SK-N-SH (cell line): ENCODE measurements at regions not wholly inside any gene's neighbourhood (a gene's known extent, or its start where the extent isn't known, plus 50 kb on each side); places are given as distances from the start of the nearest gene placed in this dataset.

ENCODE experiments used
- CTCF ChIA-PET: fragments of 300-600, 350-600 bp; formaldehyde crosslinking; extraction: SDS; loops from one replicate; lab custom pipeline; 2021; lab: Yijun Ruan, JAX
- POLR2A ChIA-PET: fragments of 350-600 bp; sonication (Branson Sonifier 250); formaldehyde crosslinking; extraction: SDS; loops from one replicate; lab custom pipeline; 2020; ENCODE audit warnings: antibody characterized with exemption, inconsistent platforms; lab: Yijun Ruan, JAX
- DNase-seq: peaks from one replicate; pipeline ENCODE4 v3.0.0; 2012
- H2AFZ ChIP-seq: fragments of 200-600 bp; sonication (generic); 2 replicates; pipeline ENCODE4 v1.8.1; 2016; ENCODE audit warnings: antibody characterized with exemption, mild to moderate bottlenecking, low read depth
- H3F3A ChIP-seq: fragments of 200-600 bp; sonication (generic); replicated peaks from 2 replicates; pipeline ENCODE3; 2016; ENCODE audit warnings: antibody characterized with exemption, mild to moderate bottlenecking; ENCODE audit not compliant: insufficient read depth
- H3K27ac ChIP-seq, 2 experiments: fragments of 200-500 bp in 1 of 2; fragments of 200-600 bp in 1 of 2; sonication (Bioruptor generic) in 1 of 2; sonication (generic), shearing (Covaris generic) in 1 of 2; 2 replicates each; pipeline versions ENCODE4 v1.5.1 to v1.6.1; 2014 to 2016; ENCODE audit warnings: low read depth in 2 of 2, inconsistent platforms in 1 of 2, low read length in 1 of 2, mild to moderate bottlenecking in 1 of 2, mixed read lengths in 1 of 2
- H3K27me3 ChIP-seq: fragments of 200-600 bp; sonication (generic), shearing (Covaris generic); 2 replicates; pipeline ENCODE4 v1.6.1; 2016; ENCODE audit warnings: mixed run types; ENCODE audit not compliant: insufficient read depth
- H3K36me3 ChIP-seq, 2 experiments: fragments of 200-500 bp in 1 of 2; fragments of 200-600 bp in 1 of 2; sonication (Bioruptor generic) in 1 of 2; sonication (generic) in 1 of 2; replicated peaks in 1 of 2; 2 replicates each; pipeline versions ENCODE3 to v1.5.1; 2014 to 2016; ENCODE audit warnings: low read length in 1 of 2, mild to moderate bottlenecking in 1 of 2; ENCODE audit not compliant: insufficient read depth in 2 of 2, control insufficient read depth in 1 of 2
- H3K4me1 ChIP-seq, 2 experiments: fragments of 200-500 bp in 1 of 2; fragments of 200-600 bp in 1 of 2; sonication (Bioruptor generic) in 1 of 2; sonication (generic), shearing (Covaris generic) in 1 of 2; 2 replicates each; pipeline versions ENCODE4 v1.5.1 to v1.6.1; 2014 to 2016; ENCODE audit warnings: low read depth in 1 of 2, low read length in 1 of 2, mixed run types in 1 of 2; ENCODE audit not compliant: insufficient read depth in 2 of 2, control insufficient read depth in 1 of 2
- H3K4me2 ChIP-seq: fragments of 200-600 bp; sonication (generic), shearing (Covaris generic); 2 replicates; pipeline ENCODE4 v1.6.1; 2017; ENCODE audit warnings: mixed run types
- H3K4me3 ChIP-seq, 2 experiments: fragments of 200-500 bp in 1 of 2; fragments of 200-600 bp in 1 of 2; sonication (Bioruptor generic) in 1 of 2; sonication (generic), shearing (Covaris generic) in 1 of 2; 2 replicates each; pipeline versions ENCODE4 v1.5.1 to v1.8.1; 2014 to 2016; ENCODE audit warnings: low read depth in 2 of 2, inconsistent platforms in 1 of 2, low read length in 1 of 2, mild to moderate bottlenecking in 1 of 2, mixed read lengths in 1 of 2, moderate library complexity in 1 of 2
- H3K79me2 ChIP-seq: fragments of 200-600 bp; sonication (generic); 2 replicates; pipeline ENCODE4 v1.8.1; 2017; ENCODE audit warnings: mild to moderate bottlenecking; ENCODE audit not compliant: insufficient read depth
- H3K9ac ChIP-seq: fragments of 200-600 bp; sonication (generic); 2 replicates; pipeline ENCODE4 v1.6.1; 2017; ENCODE audit warnings: mixed run types
- H3K9me2 ChIP-seq: fragments of 200-600 bp; sonication (generic); 2 replicates; pipeline ENCODE4 v1.6.1; 2017; ENCODE audit warnings: mixed run types
- H3K9me3 ChIP-seq: fragments of 200-600 bp; sonication (generic); 2 replicates; pipeline ENCODE4 v1.6.1; 2017; ENCODE audit warnings: mixed run types, mild to moderate bottlenecking, moderate library complexity
- H4K20me1 ChIP-seq: fragments of 200-600 bp; sonication (generic); 2 replicates; pipeline ENCODE4 v1.6.1; 2017; ENCODE audit warnings: mild to moderate bottlenecking, mixed run types; ENCODE audit not compliant: insufficient read depth
- CHD2 ChIP-seq: fragments of 150-350 bp; IDR thresholded peaks from 2 replicates; pipeline ENCODE4 v1.6.1; 2018; ENCODE audit warnings: low read length; ENCODE audit not compliant: partially characterized antibody
- ELF1 ChIP-seq: IDR thresholded peaks from 2 replicates; pipeline ENCODE4 v1.4.0; 2012
- EP300 ChIP-seq, 2 experiments: IDR thresholded peaks; 2 replicates each; pipeline versions ENCODE4 v1.4.0 to v1.6.1; 2012; ENCODE audit warnings: borderline replicate concordance in 1 of 2, low read depth in 1 of 2, low read length in 1 of 2
- EZH2phosphoT487 ChIP-seq: fragments of 200-600 bp; sonication (generic); IDR thresholded peaks from 2 replicates; pipeline ENCODE4 v1.6.1; 2017; ENCODE audit warnings: low read depth, mixed run types, mild to moderate bottlenecking, antibody characterized with exemption, moderate library complexity, borderline replicate concordance
- GABPA ChIP-seq: IDR thresholded peaks from 2 replicates; pipeline ENCODE4 v1.4.0; 2012; ENCODE audit warnings: low read depth, mild to moderate bottlenecking
- IRF3 ChIP-seq: fragments of 150-350 bp; IDR thresholded peaks from 2 replicates; pipeline ENCODE4 v1.6.1; 2016; ENCODE audit warnings: mild to moderate bottlenecking, low read depth, low read length
- JUND ChIP-seq: IDR thresholded peaks from 2 replicates; pipeline ENCODE4 v1.4.0; 2012
- MEF2A ChIP-seq: IDR thresholded peaks from 2 replicates; pipeline ENCODE4 v1.4.0; 2012; ENCODE audit warnings: low read depth, borderline replicate concordance
- MXI1 ChIP-seq: IDR thresholded peaks from 2 replicates; pipeline ENCODE4 v1.6.1; 2012; ENCODE audit warnings: mild to moderate bottlenecking, low read depth, low read length, improper control_type of control experiment
- RCOR1 ChIP-seq: fragments of 150-350 bp; IDR thresholded peaks from 2 replicates; pipeline ENCODE4 v1.6.1; 2017; ENCODE audit warnings: antibody characterized with exemption, low read length
- RXRA ChIP-seq: IDR thresholded peaks from 2 replicates; pipeline ENCODE4 v1.4.0; 2012; ENCODE audit warnings: low read depth, mild to moderate bottlenecking, borderline replicate concordance
- SMC3 ChIP-seq: IDR thresholded peaks from 2 replicates; pipeline ENCODE4 v1.6.1; 2012; ENCODE audit warnings: low read depth, low read length, improper control_type of control experiment
- TAF1 ChIP-seq: IDR thresholded peaks from 2 replicates; pipeline ENCODE4 v1.6.1; 2012; ENCODE audit warnings: low read depth, mild to moderate bottlenecking, low read length, moderate library complexity, borderline replicate concordance
- TCF12 ChIP-seq: IDR thresholded peaks from 2 replicates; pipeline ENCODE4 v1.4.0; 2012
- TEAD4 ChIP-seq: IDR thresholded peaks from 2 replicates; pipeline ENCODE4 v1.4.0; 2012; ENCODE audit warnings: mild to moderate bottlenecking, borderline replicate concordance; ENCODE audit not compliant: insufficient read depth
- ZBTB33 ChIP-seq: IDR thresholded peaks from 2 replicates; pipeline ENCODE4 v1.4.0; 2012; ENCODE audit warnings: low read depth, borderline replicate concordance
- WGBS: methylation state at CpG from one replicate; pipeline ENCODE4 v1.1.6; 2017; ENCODE audit warnings: low lambda C conversion rate; 5-methylcytosine and 5-hydroxymethylcytosine counted together

- no peaks in the 10 kb centered on the region for H3F3A ChIP-seq
- no peak for TF ChIP-seq ELF1
- peak; percentile 19; the same call in 1 of the 2 replicates for TF ChIP-seq TCF12
- H3K4me2 ChIP-seq: 0 out of 2 replicates have a peak overlapping the region, but pooled peaks have one; percentile 18
- peak overlapping the region in 1 of 2 experiments; percentile 40; a peak in 1 of 4 replicates for H3K27ac ChIP-seq
- H3K36me3 ChIP-seq: no peaks in the 10 kb centered on the region
- peaks cover 0 to 8% of the 10 kb centered on the region in 2 experiments; a peak in 2 of 4 replicates for H3K4me1 ChIP-seq
- H3K4me3 ChIP-seq: no peak overlapping the region
- no peak for DNase-seq
- ChIA-PET CTCF (no interaction called here), POLR2A (no interaction called here)
- no peaks in the 10 kb centered on the region for H4K20me1 ChIP-seq
- WGBS: 37% methylated on average over 14 of the region's 14 CpGs
- no peak overlapping the region for H2AFZ ChIP-seq
- H3K9me3 ChIP-seq: no peaks in the 10 kb centered on the region
- H3K79me2 ChIP-seq: no peaks in the 10 kb centered on the region
- no peaks in the 10 kb centered on the region for H3K9me2 ChIP-seq
- no peak overlapping the region for H3K9ac ChIP-seq
- H3K27me3 ChIP-seq: no peaks in the 10 kb centered on the region; the same call in 1 of the 2 replicates
These were observed 57.9 kb upstream of the KCNE2 start for GRCh38 chr21:34305605-34306604.

- H3K27ac ChIP-seq: no peak overlapping the region
- TF ChIP-seq EZH2phosphoT487: no peak
- no peak for TF ChIP-seq RCOR1
- WGBS: 40% methylated on average over 4 of the region's 5 CpGs
- DNase-seq: no peak
- H3K9me3 ChIP-seq: no peaks in the 10 kb centered on the region
- no peaks in the 10 kb centered on the region for H3K9me2 ChIP-seq
- ChIA-PET POLR2A (no interaction called here), CTCF (no interaction called here)
- H3F3A ChIP-seq: no peaks in the 10 kb centered on the region
- peaks cover 0 to 8% of the 10 kb centered on the region in 2 experiments; a peak in 2 of 4 replicates for H3K4me1 ChIP-seq
- H3K9ac ChIP-seq: no peak overlapping the region
- no peak overlapping the region for H2AFZ ChIP-seq
- H3K79me2 ChIP-seq: no peaks in the 10 kb centered on the region
- H3K27me3 ChIP-seq: no peaks in the 10 kb centered on the region; the same call in 1 of the 2 replicates
- no peaks in the 10 kb centered on the region for H4K20me1 ChIP-seq
- H3K36me3 ChIP-seq: no peaks in the 10 kb centered on the region
- H3K4me3 ChIP-seq: no peak overlapping the region
- H3K4me2 ChIP-seq: no peak overlapping the region
These were observed 55.7 kb upstream of the KCNE2 start for GRCh38 chr21:34307991-34308532.

- POLR2A ChIA-PET: no interaction called here
- no peaks in the 10 kb centered on the region for H3K79me2 ChIP-seq
- TF ChIP-seq MEF2A (no peak), CHD2 (no peak), GABPA (no peak), SMC3 (no peak), TEAD4 (no peak), ELF1 (no peak), EP300 (IDR thresholded peaks at IDR 0.05; ENCODE audit: borderline replicate concordance in 1 of 2, low read depth in 1 of 2, low read length in 1 of 2) (no peak), RXRA (no peak), TAF1 (no peak), ZBTB33 (no peak), MXI1 (no peak), IRF3 (no peak), RCOR1 (no peak), JUND (no peak)
These were observed 52.1 kb upstream of the KCNE2 start for GRCh38 chr21:34311561-34312330.

More at GRCh38 chr21:34311561-34312330, 52.1 kb upstream of the KCNE2 start:
- no peak for DNase-seq
- Histone ChIP-seq H3K9ac (no peak overlapping the region), H3K4me1 (peaks cover 0 to 2% of the 10 kb centered on the region in 2 experiments; a peak in 1 of 4 replicates), H3F3A (no peaks in the 10 kb centered on the region), H3K4me2 (no peak overlapping the region), H3K27ac (no peak overlapping the region), H3K36me3 (no peaks in the 10 kb centered on the region), H2AFZ (no peak overlapping the region), H3K27me3 (no peaks in the 10 kb centered on the region), H4K20me1 (no peaks in the 10 kb centered on the region), H3K9me3 (no peaks in the 10 kb centered on the region), H3K4me3 (no peak overlapping the region), H3K9me2 (no peaks in the 10 kb centered on the region)
- WGBS: 72% methylated on average over 12 of the region's 12 CpGs
- CTCF ChIA-PET: interaction anchor here (1.8 kb wide), 1 partner anchor 388 kb away, joined by 5 read pairs; no protein-coding TSS in a partner anchor
